Ascending aorta (tissue), 2 donors: ENCODE measurements at regions not wholly inside any gene's neighbourhood (a gene's known extent, or its start where the extent isn't known, plus 50 kb on each side); places are given as distances from the start of the nearest gene placed in this dataset.

Experiments used
- DNase-seq, 2 donors: peaks; one replicate each; pipeline ENCODE4 v3.0.0-alpha.2; 2019; ENCODE audit warnings: low spot score in 2 of 2
- H3K27ac ChIP-seq, 2 donors: fragments of 200-600 bp; sonication (generic); one replicate each; pipeline ENCODE4 v1.5.1; 2016 to 2017; ENCODE audit warnings: mild to moderate bottlenecking in 1 of 2
- H3K27me3 ChIP-seq: fragments of 200-600 bp; sonication (generic); one replicate; pipeline ENCODE4 v1.5.1; 2017
- H3K36me3 ChIP-seq, 2 donors: fragments of 200-600 bp; sonication (generic); one replicate each; pipeline ENCODE4 v1.5.1; 2016
- H3K4me1 ChIP-seq, 2 donors: fragments of 200-600 bp; sonication (generic); one replicate each; pipeline ENCODE4 v1.5.1; 2016 to 2017; ENCODE audit warnings: mild to moderate bottlenecking in 1 of 2
- H3K4me3 ChIP-seq, 2 donors: fragments of 200-600 bp; sonication (generic); one replicate each; pipeline ENCODE4 v1.5.1; 2016 to 2017; ENCODE audit warnings: mild to moderate bottlenecking in 1 of 2
- H3K9me3 ChIP-seq, 2 donors: fragments of 200-600 bp; sonication (generic); one replicate each; pipeline ENCODE4 v1.5.1; 2016
- CTCF ChIP-seq, 3 experiments: fragments of 200-600 bp in 2 of 3; fragments of 450-650 bp in 1 of 3; sonication (generic) in 2 of 3; IDR thresholded peaks; one replicate each; pipeline ENCODE4 v1.5.1; 2016 to 2019; ENCODE audit warnings: antibody characterized with exemption in 3 of 3, mild to moderate bottlenecking in 1 of 3, moderate library complexity in 1 of 3
- intact Hi-C: fragments of 100-400 bp; cut with DNase I; formaldehyde crosslinking; loops from one replicate; pipeline ENCODE4 v1.15.1; 2023

DNA sequence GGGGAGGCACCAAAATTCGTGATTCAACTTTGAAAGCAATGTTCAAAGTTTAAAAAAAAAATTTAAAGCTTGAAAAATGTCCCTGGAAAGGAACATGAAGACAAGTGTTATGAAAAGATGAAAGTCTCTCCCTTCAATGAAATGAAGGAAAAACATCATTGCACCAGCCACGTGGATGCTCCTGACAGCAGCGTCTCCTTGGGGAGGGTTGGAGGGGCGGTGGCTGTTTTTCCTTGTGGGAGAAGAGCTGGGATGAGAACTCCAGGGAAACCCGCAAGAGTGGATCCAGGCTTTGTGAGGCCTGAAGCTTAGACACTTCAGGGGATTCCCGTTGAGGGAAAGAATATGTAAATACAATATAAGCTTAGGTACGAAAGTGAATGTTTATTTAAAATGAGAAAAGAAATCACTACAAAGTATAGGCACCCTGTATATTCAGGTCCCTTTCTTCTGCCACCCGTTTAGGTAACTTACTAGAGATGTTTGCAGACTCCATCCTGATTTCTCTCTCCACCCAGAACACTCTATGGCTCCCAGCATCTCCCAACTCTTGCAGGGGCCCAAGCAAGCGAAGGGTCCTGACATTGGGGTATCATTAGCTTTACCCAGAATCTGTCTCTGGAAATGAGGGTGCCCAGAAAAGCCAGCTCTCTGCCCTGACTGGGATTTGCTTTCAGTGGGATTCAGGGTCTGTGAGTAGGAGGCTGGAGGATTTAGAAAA is 63.1 kb upstream of the BAIAP2L1 start:
- no peak for TF ChIP-seq CTCF (IDR thresholded peaks at IDR 0.05)
- no peak for DNase-seq
- no peaks in the 10 kb centered on the region for H3K27me3 ChIP-seq
- intact Hi-C loops: no loop called here
- H3K36me3 ChIP-seq: no peaks in the 10 kb centered on the region
- no peaks in the 10 kb centered on the region for H3K9me3 ChIP-seq
- H3K4me1 ChIP-seq: no peaks in the 10 kb centered on the region
- no peak overlapping the region for H3K27ac ChIP-seq
- H3K4me3 ChIP-seq: no peak overlapping the region

DNA sequence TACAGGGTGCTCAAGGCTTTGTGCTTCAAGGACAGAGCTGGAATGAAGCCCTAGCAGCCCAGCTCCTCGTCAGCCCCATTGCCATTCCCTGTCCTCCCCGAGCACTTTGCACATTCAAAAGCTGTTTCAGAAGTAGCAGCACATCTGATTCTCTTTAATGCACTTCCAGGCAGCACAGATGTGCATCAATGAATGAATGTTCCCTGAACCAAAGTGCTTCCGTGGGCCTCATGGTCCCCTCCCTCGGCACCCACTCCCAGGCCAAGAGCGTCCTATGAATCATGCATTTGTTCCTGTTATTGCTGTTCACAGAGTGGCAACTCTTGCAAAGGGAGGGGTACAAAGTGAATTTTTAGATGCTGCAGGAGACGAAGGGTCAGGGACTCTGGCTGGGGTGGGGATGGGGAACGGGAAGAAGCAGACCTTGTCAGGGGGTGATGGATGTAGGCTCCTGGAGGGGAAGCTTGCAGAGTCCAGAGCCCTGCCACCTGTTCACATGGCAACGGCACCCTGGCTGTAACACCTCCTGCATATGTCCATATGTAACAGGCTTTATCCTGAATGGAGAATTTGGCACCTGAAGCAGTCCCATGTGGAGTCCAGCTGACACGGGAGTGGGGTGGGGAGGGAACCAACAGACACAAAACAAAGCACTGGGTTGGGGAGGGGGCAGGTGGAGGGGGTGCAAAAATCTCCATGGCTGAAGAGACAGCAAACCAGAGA is 62.2 kb upstream of the BAIAP2L1 start:
- H3K9me3 ChIP-seq: no peaks in the 10 kb centered on the region
- no peaks in the 10 kb centered on the region for H3K27me3 ChIP-seq
- H3K36me3 ChIP-seq: no peaks in the 10 kb centered on the region
- H3K4me3 ChIP-seq: no peak overlapping the region
- intact Hi-C loops: no loop called here
- no peaks in the 10 kb centered on the region for H3K4me1 ChIP-seq
- TF ChIP-seq CTCF (IDR thresholded peaks at IDR 0.05): no peak
- no peak overlapping the region for H3K27ac ChIP-seq
- DNase-seq: no peak

DNA sequence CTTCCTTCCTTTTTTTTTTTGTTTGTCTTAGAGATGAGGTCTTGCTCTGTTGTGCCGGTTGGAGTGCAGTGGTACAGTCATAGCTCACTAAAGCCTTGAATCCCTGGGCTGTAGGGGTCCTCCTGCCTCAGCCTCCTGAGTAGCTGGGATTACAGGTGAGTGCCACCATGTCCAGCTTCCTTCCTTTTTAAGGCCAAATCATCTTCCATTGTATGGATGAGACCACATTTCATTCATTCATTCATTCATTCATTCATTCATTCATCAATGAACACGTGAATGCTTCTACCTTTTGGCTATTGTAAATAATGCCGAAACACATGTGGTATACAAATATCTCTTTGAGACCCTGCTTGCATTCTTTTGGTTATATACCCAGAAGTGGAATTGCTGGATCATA is 60.0 kb upstream of the BAIAP2L1 start:
- Histone ChIP-seq H3K9me3 (no peaks in the 10 kb centered on the region), H3K27ac (no peak overlapping the region), H3K27me3 (no peaks in the 10 kb centered on the region), H3K36me3 (no peaks in the 10 kb centered on the region), H3K4me3 (no peak overlapping the region), H3K4me1 (no peaks in the 10 kb centered on the region)
- TF ChIP-seq CTCF (IDR thresholded peaks at IDR 0.05): no peak
- DNase-seq: no peak
- intact Hi-C loops: no loop called here

DNA sequence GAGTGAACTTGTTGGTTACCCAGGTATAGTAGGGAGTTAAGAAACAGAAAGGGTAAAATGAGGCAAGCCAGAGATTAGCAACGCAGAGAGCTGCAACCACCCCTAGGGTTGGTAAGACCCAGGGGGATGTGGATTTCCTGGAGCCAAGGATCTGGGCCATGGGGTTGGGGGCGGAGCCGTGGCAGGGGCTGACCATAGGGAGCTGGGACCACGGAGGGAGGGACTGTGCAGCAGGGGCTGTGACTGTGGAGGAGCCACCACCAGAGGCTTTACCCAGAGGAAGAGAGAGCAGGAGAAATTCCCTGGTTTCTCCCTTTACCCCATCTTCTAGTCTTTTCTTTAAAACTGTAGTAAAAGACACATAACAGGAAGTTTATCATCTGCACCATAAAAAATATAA is 58.6 kb upstream of the BAIAP2L1 start:
- H3K4me3 ChIP-seq: no peak overlapping the region
- DNase-seq: no peak
- no peaks in the 10 kb centered on the region for H3K36me3 ChIP-seq
- H3K4me1 ChIP-seq: no peaks in the 10 kb centered on the region
- H3K27ac ChIP-seq: no peak overlapping the region
- H3K27me3 ChIP-seq: no peaks in the 10 kb centered on the region
- TF ChIP-seq CTCF (IDR thresholded peaks at IDR 0.05): no peak
- no peaks in the 10 kb centered on the region for H3K9me3 ChIP-seq
- intact Hi-C loops: no loop called here

DNA sequence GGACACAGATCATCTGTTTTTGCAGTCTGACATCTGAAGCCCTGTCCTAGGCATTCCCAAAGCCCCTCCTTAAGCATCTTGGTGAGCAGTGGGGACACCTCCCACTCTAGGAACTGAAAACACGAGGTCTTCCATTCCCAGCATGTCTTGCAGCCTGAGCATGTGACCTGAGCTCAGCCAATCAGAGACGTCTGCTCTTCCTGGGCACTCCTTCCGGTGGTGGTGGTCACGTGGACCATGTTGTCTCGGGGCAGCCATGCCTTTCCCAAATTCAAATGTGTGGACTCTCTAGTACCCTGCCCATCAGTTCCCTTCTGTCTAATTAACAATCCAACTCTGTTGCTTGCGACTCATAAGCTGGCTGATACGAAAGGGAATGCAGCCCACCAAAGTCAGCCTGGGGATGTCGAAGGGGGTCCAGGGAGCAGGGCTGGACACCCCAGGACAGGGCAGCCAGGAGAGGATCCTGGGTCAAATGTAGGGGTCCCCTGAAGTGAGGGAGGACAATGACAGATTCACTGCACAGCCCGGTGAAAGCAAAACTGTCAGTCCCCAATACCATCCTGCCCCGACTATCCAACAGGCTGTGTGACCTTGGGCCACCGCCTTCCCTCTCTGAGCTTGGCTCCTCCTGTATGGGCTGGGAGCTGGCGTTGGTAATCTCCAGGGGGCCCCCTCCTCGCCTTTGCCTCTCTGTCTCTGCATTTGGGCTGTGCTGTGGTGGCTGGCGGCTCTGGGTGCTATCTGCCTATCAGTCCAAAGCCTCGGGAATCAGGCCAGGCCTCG is 57.4 kb upstream of the BAIAP2L1 start:
- H3K27me3 ChIP-seq: no peaks in the 10 kb centered on the region
- no peaks in the 10 kb centered on the region for H3K36me3 ChIP-seq
- H3K27ac ChIP-seq: no peak overlapping the region
- intact Hi-C loops: no loop called here
- H3K4me3 ChIP-seq: no peak overlapping the region
- H3K9me3 ChIP-seq: no peaks in the 10 kb centered on the region
- no peak for TF ChIP-seq CTCF (IDR thresholded peaks at IDR 0.05)
- no peaks in the 10 kb centered on the region for H3K4me1 ChIP-seq
- no peak for DNase-seq
